SK-N-SH treated with all-trans-retinoic acid at 6 μM for 48 hours (cell line): ENCODE measurements at regions not wholly inside any gene's neighbourhood (a gene's known extent, or its start where the extent isn't known, plus 50 kb on each side); places are given as distances from the start of the nearest gene placed in this dataset.

Experiments
- CREB5 ChIP-seq: fragments of 250-450 bp; sonication (Bioruptor Pico); IDR thresholded peaks from 2 replicates; pipeline ENCODE4 v1.5.1; 2020; ENCODE audit warnings: low read depth, mild to moderate bottlenecking, moderate library complexity
- RARB ChIP-seq: fragments of 250-450 bp; sonication (Bioruptor Pico); IDR thresholded peaks from 2 replicates; pipeline ENCODE4 v1.8.0; 2021; ENCODE audit warnings: mild to moderate bottlenecking, moderate library complexity
- ZFP30 ChIP-seq: fragments of 450-650 bp; formaldehyde crosslinking; IDR thresholded peaks from 2 replicates; pipeline ENCODE4 v1.5.0; 2022; ENCODE audit warnings: mild to moderate bottlenecking, moderate library complexity

- TF ChIP-seq RARB (CRISPR knock-in tag) = no peak
- no peak for TF ChIP-seq ZFP30 (CRISPR knock-in tag)
- TF ChIP-seq CREB5 (CRISPR knock-in tag) = no peak
Observed at GRCh38 chr12:118525216-118525615, 148.9 kb downstream of the SUDS3 start.
